Lower lobe of right lung (tissue), 2 donors: ENCODE measurements at regions not wholly inside any gene's neighbourhood (a gene's known extent, or its start where the extent isn't known, plus 50 kb on each side); places are given as distances from the start of the nearest gene placed in this dataset.
"Not testable (repeated sequence)": the region's sequence is repeated elsewhere in the genome, so short reads cannot be mapped to it uniquely, and the experiment has no call there.

ENCODE experiments used
- ATAC-seq, 2 donors: fragments of 200-7000 bp; cut with Tn5 transposase; one replicate each; pipeline ENCODE4 v1.9.1; 2020 to 2022; ENCODE audit warnings: mild to moderate bottlenecking in 2 of 2, moderate library complexity in 2 of 2
- DNase-seq: peaks from one replicate; pipeline ENCODE4 v3.0.0-alpha.2; 2020
- H3K27ac ChIP-seq: fragments of 200-600 bp; one replicate; pipeline ENCODE4 v1.8.0; 2022
- H3K27me3 ChIP-seq: fragments of 200-600 bp; one replicate; pipeline ENCODE4 v1.8.0; 2022; ENCODE audit warnings: low read depth
- H3K36me3 ChIP-seq: fragments of 200-600 bp; one replicate; pipeline ENCODE4 v1.8.0; 2022; ENCODE audit warnings: mild to moderate bottlenecking
- H3K4me1 ChIP-seq: fragments of 200-600 bp; one replicate; pipeline ENCODE4 v1.8.0; 2022
- H3K4me3 ChIP-seq: fragments of 200-600 bp; one replicate; pipeline ENCODE4 v1.8.0; 2022; ENCODE audit warnings: mild to moderate bottlenecking
- H3K9me3 ChIP-seq: fragments of 200-600 bp; one replicate; pipeline ENCODE4 v1.8.0; 2022
- CTCF ChIP-seq: fragments of 200-600 bp; IDR thresholded peaks from one replicate; pipeline ENCODE4 v1.8.0; 2022; ENCODE audit warnings: antibody characterized with exemption, mild to moderate bottlenecking
- intact Hi-C: fragments of 100-400 bp; cut with DNase I; formaldehyde crosslinking; loops from one replicate; pipeline ENCODE4 v1.11.0; 2022
- donor health status: DM: no; HTN: yes; CAD: no; lungs with severe emphysema.

- DNase-seq (no peak), ATAC-seq (no peak)
- H3K36me3 ChIP-seq: no peaks in the 10 kb centered on the region
- H3K4me3 ChIP-seq: no peak overlapping the region
- no peaks in the 10 kb centered on the region for H3K9me3 ChIP-seq
- no peak for TF ChIP-seq CTCF
- H3K27ac ChIP-seq: no peak overlapping the region
- H3K4me1 ChIP-seq: no peaks in the 10 kb centered on the region
- peaks cover 2% of the 10 kb centered on the region for H3K27me3 ChIP-seq
- intact Hi-C loops: no loop called here
Measured at GRCh38 chr5:172511952-172512351, 57.6 kb upstream of the SH3PXD2B start.

- no peak for DNase-seq
- no peak for ATAC-seq
- intact Hi-C loops: no loop called here
- Histone ChIP-seq H3K4me3 (no peak overlapping the region), H3K27ac (no peak overlapping the region), H3K4me1 (peaks cover 7% of the 10 kb centered on the region), H3K9me3 (no peaks in the 10 kb centered on the region), H3K36me3 (no peaks in the 10 kb centered on the region), H3K27me3 (peaks cover 4% of the 10 kb centered on the region)
- TF ChIP-seq CTCF: no peak
Measured at GRCh38 chr5:172509405-172509781, 55.1 kb upstream of the SH3PXD2B start.

GRCh38 chr5:172508471-172509404 is 54.4 kb upstream of the SH3PXD2B start:
- no peak for TF ChIP-seq CTCF
- Histone ChIP-seq H3K27me3 (peaks cover 4% of the 10 kb centered on the region), H3K4me3 (no peak overlapping the region), H3K4me1 (peaks cover 13% of the 10 kb centered on the region), H3K27ac (no peak overlapping the region), H3K36me3 (no peaks in the 10 kb centered on the region), H3K9me3 (no peaks in the 10 kb centered on the region)
- DNase-seq (no peak), ATAC-seq (no peak)
- intact Hi-C loops: no loop called here

- peaks cover 13% of the 10 kb centered on the region for H3K4me1 ChIP-seq
Measured at GRCh38 chr5:172507485-172507884, 53.2 kb upstream of the SH3PXD2B start.

GRCh38 chr5:172506921-172507320 is 52.6 kb upstream of the SH3PXD2B start:
- Histone ChIP-seq H3K4me1 (peaks cover 13% of the 10 kb centered on the region), H3K27me3 (peaks cover 4% of the 10 kb centered on the region), H3K9me3 (no peaks in the 10 kb centered on the region), H3K27ac (no peak overlapping the region), H3K4me3 (no peak overlapping the region), H3K36me3 (no peaks in the 10 kb centered on the region)
- intact Hi-C loops: no loop called here
- no peak for DNase-seq
- no peak for TF ChIP-seq CTCF
- ATAC-seq: no peak

More at GRCh38 chr5:172507485-172507884, 53.2 kb upstream of the SH3PXD2B start:
- H3K27ac ChIP-seq, DNase-seq, H3K4me3 ChIP-seq, ATAC-seq, H3K36me3 ChIP-seq, intact Hi-C loops, H3K9me3 ChIP-seq, H3K27me3 ChIP-seq: not testable (repeated sequence)

GRCh38 chr5:172506251-172506650 is 51.9 kb upstream of the SH3PXD2B start:
- TF ChIP-seq CTCF: no peak
- Histone ChIP-seq H3K4me3 (no peak overlapping the region), H3K36me3 (no peaks in the 10 kb centered on the region), H3K9me3 (no peaks in the 10 kb centered on the region), H3K4me1 (peaks cover 13% of the 10 kb centered on the region), H3K27me3 (peaks cover 4% of the 10 kb centered on the region), H3K27ac (no peak overlapping the region)
- ATAC-seq: no peak
- intact Hi-C loops: no loop called here
- DNase-seq: no peak
